SK-N-SH (cell line): ENCODE measurements at regions not wholly inside any gene's neighbourhood (a gene's known extent, or its start where the extent isn't known, plus 50 kb on each side); places are given as distances from the start of the nearest gene placed in this dataset.

ENCODE experiments used
- CTCF ChIP-seq: fragments of 200-600 bp; sonication (generic); IDR thresholded peaks from 2 replicates; pipeline ENCODE4 v1.6.1; 2017; ENCODE audit warnings: antibody characterized with exemption, mild to moderate bottlenecking, moderate library complexity
- ELF1 ChIP-seq: IDR thresholded peaks from 2 replicates; pipeline ENCODE4 v1.4.0; 2012
- EZH2phosphoT487 ChIP-seq: fragments of 200-600 bp; sonication (generic); IDR thresholded peaks from 2 replicates; pipeline ENCODE4 v1.6.1; 2017; ENCODE audit warnings: low read depth, mixed run types, mild to moderate bottlenecking, antibody characterized with exemption, moderate library complexity, borderline replicate concordance
- NFIC ChIP-seq: IDR thresholded peaks from 2 replicates; pipeline ENCODE4 v1.4.0; 2012; ENCODE audit warnings: borderline replicate concordance
- POLR2AphosphoS5 ChIP-seq: IDR thresholded peaks from 2 replicates; pipeline ENCODE4 v1.6.1; 2012; ENCODE audit warnings: low read depth, low read length
- RAD21 ChIP-seq: IDR thresholded peaks from 2 replicates; pipeline ENCODE4 v1.6.1; 2012; ENCODE audit warnings: mild to moderate bottlenecking, low read length
- RCOR1 ChIP-seq: fragments of 150-350 bp; IDR thresholded peaks from 2 replicates; pipeline ENCODE4 v1.6.1; 2017; ENCODE audit warnings: antibody characterized with exemption, low read length
- RFX5 ChIP-seq: IDR thresholded peaks from 2 replicates; pipeline ENCODE4 v1.6.1; 2012; ENCODE audit warnings: mild to moderate bottlenecking, improper control_type of control experiment, low read length

- TF ChIP-seq POLR2AphosphoS5 (no peak), CTCF (no peak), ELF1 (no peak), RFX5 (no peak), EZH2phosphoT487 (no peak), RAD21 (no peak), RCOR1 (no peak), NFIC (no peak)
Observed at GRCh38 chr1:34590211-34590623, 164.6 kb upstream of the GJB5 start.
